NB4 (cell line): ENCODE measurements at regions not wholly inside any gene's neighbourhood (a gene's known extent, or its start where the extent isn't known, plus 50 kb on each side); places are given as distances from the start of the nearest gene placed in this dataset.

Experiments
- CTCF ChIP-seq: IDR thresholded peaks from one replicate; pipeline ENCODE4 v1.5.1; 2012; ENCODE audit warnings: low read depth, low read length
- MAX ChIP-seq: IDR thresholded peaks from 2 replicates; pipeline ENCODE4 v1.6.1; 2011; ENCODE audit warnings: low read depth, low read length
- MYC ChIP-seq: IDR thresholded peaks from 2 replicates; pipeline ENCODE4 v1.6.1; 2011; ENCODE audit warnings: low read depth, low read length
- POLR2A ChIP-seq: IDR thresholded peaks from 2 replicates; pipeline ENCODE4 v1.6.1; 2011; ENCODE audit warnings: mild to moderate bottlenecking; ENCODE audit not compliant: insufficient read length; ENCODE audit errors: extremely low read depth

GRCh38 chr15:35167675-35168074, 82.6 kb upstream of the NANOGP8 start:
- TF ChIP-seq POLR2A (no peak), CTCF (no peak), MYC (no peak), MAX (no peak)
